Stomach (tissue), 4 donors: ENCODE measurements at regions not wholly inside any gene's neighbourhood (a gene's known extent, or its start where the extent isn't known, plus 50 kb on each side); places are given as distances from the start of the nearest gene placed in this dataset.

Experiments used
- POLR2AphosphoS5 ChIP-seq, 3 donors: sonication (generic); formaldehyde crosslinking; IDR thresholded peaks; one replicate each; pipeline ENCODE4 v1.6.1; 2016; ENCODE audit warnings: antibody characterized with exemption in 3 of 3
- TF ChIP-seq, protein P1 (sequence below), 7 experiments: fragments of 450-650 bp in 4 of 7; fragments of 200-600 bp in 3 of 7; sonication (generic) in 3 of 7; IDR thresholded peaks; one replicate each; pipeline ENCODE4 v1.5.1; 2016 to 2019; ENCODE audit warnings: antibody characterized with exemption in 7 of 7, control low read depth in 2 of 7, mild to moderate bottlenecking in 1 of 7

DNA sequence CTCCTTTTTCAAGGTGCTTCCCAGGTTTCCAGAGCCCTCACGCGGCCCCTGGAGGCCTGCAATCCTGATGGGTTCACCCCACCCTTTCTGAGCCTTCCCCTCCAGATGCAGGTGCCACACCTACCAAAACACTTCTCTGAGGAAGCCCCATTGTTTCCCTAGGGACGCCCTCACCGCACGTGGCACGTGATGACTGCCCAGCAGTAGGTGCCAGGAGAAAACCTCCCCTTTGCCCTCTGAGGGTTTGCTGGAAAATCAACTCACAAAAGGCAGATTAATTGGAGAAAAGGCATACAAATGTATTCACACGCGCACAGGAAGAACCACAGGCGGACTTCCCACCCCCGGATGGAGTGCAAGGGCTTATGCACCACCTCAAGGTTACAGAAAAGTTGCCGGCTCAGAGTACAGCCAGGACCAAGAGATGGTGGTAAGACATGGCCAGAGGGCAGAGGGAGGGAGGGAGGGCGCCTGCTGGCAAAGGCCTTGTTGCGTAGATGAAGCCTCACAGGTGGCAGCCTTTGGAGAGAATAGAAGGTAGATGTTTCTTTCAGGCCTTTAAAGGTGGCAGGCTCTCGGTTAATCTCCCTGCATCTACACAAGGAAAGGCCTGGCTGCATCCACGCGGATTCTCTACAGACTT lies 269.4 kb upstream of the RAB6C start:
- TF ChIP-seq, protein P1, sequence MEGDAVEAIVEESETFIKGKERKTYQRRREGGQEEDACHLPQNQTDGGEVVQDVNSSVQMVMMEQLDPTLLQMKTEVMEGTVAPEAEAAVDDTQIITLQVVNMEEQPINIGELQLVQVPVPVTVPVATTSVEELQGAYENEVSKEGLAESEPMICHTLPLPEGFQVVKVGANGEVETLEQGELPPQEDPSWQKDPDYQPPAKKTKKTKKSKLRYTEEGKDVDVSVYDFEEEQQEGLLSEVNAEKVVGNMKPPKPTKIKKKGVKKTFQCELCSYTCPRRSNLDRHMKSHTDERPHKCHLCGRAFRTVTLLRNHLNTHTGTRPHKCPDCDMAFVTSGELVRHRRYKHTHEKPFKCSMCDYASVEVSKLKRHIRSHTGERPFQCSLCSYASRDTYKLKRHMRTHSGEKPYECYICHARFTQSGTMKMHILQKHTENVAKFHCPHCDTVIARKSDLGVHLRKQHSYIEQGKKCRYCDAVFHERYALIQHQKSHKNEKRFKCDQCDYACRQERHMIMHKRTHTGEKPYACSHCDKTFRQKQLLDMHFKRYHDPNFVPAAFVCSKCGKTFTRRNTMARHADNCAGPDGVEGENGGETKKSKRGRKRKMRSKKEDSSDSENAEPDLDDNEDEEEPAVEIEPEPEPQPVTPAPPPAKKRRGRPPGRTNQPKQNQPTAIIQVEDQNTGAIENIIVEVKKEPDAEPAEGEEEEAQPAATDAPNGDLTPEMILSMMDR (IDR thresholded peaks at IDR 0.05) = no peak
- TF ChIP-seq POLR2AphosphoS5 (IDR thresholded peaks at IDR 0.05) = no peak
